OCI-LY3 (cell line): ENCODE measurements at regions not wholly inside any gene's neighbourhood (a gene's known extent, or its start where the extent isn't known, plus 50 kb on each side); places are given as distances from the start of the nearest gene placed in this dataset.

Experiments
- CTCF ChIP-seq: fragments of 200-600, 300-600 bp; sonication (generic); IDR thresholded peaks from 2 replicates; pipeline ENCODE4 v1.5.1; 2014; ENCODE audit warnings: antibody characterized with exemption, low read length, low read depth
- EZH2phosphoT487 ChIP-seq: fragments of 200-600 bp; shearing (Covaris generic); IDR thresholded peaks from 2 replicates; pipeline ENCODE4 v1.6.1; 2018; ENCODE audit warnings: antibody characterized with exemption, mixed run types, low read depth

GRCh38 chr16:49026566-49027181 lies 255.0 kb downstream of the CBLN1 start:
- TF ChIP-seq CTCF = no peak
- TF ChIP-seq EZH2phosphoT487 = no peak
